WTC11 (cell line): ENCODE measurements at regions not wholly inside any gene's neighbourhood (a gene's known extent, or its start where the extent isn't known, plus 50 kb on each side); places are given as distances from the start of the nearest gene placed in this dataset.

Experiments
- E2F5 ChIP-seq: sonication (generic); formaldehyde crosslinking; IDR thresholded peaks from 2 replicates; pipeline ENCODE4 v1.8.1; 2022; ENCODE audit warnings: mild to moderate bottlenecking, moderate library complexity, missing genetic modification reagents
- SOX15 ChIP-seq: fragments of 250-450 bp; sonication (Bioruptor Pico); IDR thresholded peaks from 2 replicates; pipeline ENCODE4 v1.9.0; 2021; ENCODE audit warnings: mild to moderate bottlenecking
- ZNF121 ChIP-seq: sonication (generic); formaldehyde crosslinking; IDR thresholded peaks from 2 replicates; pipeline ENCODE4 v1.8.0; 2023; ENCODE audit warnings: missing genetic modification reagents
- TF ChIP-seq, protein P1 (sequence below): fragments of 200-600 bp; IDR thresholded peaks from 2 replicates; pipeline ENCODE4 v1.8.0; 2022; ENCODE audit warnings: antibody characterized with exemption
- TF ChIP-seq, protein P2 (sequence below): sonication (generic); formaldehyde crosslinking; IDR thresholded peaks from 2 replicates; pipeline ENCODE4 v1.8.0; 2022; ENCODE audit warnings: mild to moderate bottlenecking, missing genetic modification reagents
- TF ChIP-seq, protein P3 (sequence below): sonication (generic); formaldehyde crosslinking; IDR thresholded peaks from 2 replicates; pipeline ENCODE4 v1.8.1; 2023; ENCODE audit warnings: mild to moderate bottlenecking, missing genetic modification reagents, borderline replicate concordance

DNA sequence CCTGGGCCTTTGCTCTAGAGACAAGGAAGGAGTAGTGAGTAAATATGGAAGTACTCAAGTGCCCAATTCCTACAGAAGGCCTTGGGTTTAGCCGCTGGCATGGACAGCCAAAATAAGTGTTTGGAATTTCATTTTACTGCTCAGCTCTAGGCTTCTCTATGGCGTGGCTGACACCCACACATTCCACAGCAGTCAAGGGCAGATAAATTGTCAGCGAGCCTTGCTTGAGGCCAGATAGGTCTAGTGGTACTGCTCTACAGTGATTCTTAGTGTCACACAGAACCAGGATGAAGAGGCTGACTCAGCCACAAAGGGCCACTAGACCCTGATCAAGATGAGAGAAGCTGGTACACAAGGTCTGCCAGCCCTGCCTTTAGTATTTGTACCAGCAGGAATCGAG, 111.0 kb upstream of the NFIB start:
- TF ChIP-seq SOX15 (CRISPR knock-in tag) (no peak), ZNF121 (CRISPR knock-in tag) (no peak), E2F5 (no peak)
- TF ChIP-seq, protein P1, sequence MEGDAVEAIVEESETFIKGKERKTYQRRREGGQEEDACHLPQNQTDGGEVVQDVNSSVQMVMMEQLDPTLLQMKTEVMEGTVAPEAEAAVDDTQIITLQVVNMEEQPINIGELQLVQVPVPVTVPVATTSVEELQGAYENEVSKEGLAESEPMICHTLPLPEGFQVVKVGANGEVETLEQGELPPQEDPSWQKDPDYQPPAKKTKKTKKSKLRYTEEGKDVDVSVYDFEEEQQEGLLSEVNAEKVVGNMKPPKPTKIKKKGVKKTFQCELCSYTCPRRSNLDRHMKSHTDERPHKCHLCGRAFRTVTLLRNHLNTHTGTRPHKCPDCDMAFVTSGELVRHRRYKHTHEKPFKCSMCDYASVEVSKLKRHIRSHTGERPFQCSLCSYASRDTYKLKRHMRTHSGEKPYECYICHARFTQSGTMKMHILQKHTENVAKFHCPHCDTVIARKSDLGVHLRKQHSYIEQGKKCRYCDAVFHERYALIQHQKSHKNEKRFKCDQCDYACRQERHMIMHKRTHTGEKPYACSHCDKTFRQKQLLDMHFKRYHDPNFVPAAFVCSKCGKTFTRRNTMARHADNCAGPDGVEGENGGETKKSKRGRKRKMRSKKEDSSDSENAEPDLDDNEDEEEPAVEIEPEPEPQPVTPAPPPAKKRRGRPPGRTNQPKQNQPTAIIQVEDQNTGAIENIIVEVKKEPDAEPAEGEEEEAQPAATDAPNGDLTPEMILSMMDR = no peak
- TF ChIP-seq, protein P2, sequence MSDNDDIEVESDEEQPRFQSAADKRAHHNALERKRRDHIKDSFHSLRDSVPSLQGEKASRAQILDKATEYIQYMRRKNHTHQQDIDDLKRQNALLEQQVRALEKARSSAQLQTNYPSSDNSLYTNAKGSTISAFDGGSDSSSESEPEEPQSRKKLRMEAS (CRISPR knock-in tag) = no peak
- TF ChIP-seq, protein P3, sequence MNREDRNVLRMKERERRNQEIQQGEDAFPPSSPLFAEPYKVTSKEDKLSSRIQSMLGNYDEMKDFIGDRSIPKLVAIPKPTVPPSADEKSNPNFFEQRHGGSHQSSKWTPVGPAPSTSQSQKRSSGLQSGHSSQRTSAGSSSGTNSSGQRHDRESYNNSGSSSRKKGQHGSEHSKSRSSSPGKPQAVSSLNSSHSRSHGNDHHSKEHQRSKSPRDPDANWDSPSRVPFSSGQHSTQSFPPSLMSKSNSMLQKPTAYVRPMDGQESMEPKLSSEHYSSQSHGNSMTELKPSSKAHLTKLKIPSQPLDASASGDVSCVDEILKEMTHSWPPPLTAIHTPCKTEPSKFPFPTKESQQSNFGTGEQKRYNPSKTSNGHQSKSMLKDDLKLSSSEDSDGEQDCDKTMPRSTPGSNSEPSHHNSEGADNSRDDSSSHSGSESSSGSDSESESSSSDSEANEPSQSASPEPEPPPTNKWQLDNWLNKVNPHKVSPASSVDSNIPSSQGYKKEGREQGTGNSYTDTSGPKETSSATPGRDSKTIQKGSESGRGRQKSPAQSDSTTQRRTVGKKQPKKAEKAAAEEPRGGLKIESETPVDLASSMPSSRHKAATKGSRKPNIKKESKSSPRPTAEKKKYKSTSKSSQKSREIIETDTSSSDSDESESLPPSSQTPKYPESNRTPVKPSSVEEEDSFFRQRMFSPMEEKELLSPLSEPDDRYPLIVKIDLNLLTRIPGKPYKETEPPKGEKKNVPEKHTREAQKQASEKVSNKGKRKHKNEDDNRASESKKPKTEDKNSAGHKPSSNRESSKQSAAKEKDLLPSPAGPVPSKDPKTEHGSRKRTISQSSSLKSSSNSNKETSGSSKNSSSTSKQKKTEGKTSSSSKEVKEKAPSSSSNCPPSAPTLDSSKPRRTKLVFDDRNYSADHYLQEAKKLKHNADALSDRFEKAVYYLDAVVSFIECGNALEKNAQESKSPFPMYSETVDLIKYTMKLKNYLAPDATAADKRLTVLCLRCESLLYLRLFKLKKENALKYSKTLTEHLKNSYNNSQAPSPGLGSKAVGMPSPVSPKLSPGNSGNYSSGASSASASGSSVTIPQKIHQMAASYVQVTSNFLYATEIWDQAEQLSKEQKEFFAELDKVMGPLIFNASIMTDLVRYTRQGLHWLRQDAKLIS (CRISPR knock-in tag) = no peak
